Keratinocyte (primary cell): ENCODE measurements at regions not wholly inside any gene's neighbourhood (a gene's known extent, or its start where the extent isn't known, plus 50 kb on each side); places are given as distances from the start of the nearest gene placed in this dataset.

Source experiments
- DNase-seq: peaks from one replicate; pipeline ENCODE4 v3.0.0-alpha.2; 2011; ENCODE audit warnings: low read depth, missing footprints, low spot score
- FAIRE-seq: peaks from 2 replicates; lab custom pipeline; 2011; peaks lifted over from hg19 to GRCh38; lab: Jason Lieb, UNC
- H2AFZ ChIP-seq: 2 replicates; pipeline ENCODE4 v1.6.0; 2012; ENCODE audit warnings: low read length, control low read depth, inconsistent platforms; ENCODE audit not compliant: control insufficient read depth
- H3K27ac ChIP-seq: 2 replicates; pipeline ENCODE4 v1.5.1; 2011; ENCODE audit warnings: low read length; ENCODE audit not compliant: control insufficient read depth, insufficient read depth
- H3K27me3 ChIP-seq: 3 replicates; pipeline ENCODE4 v1.6.0; 2011; ENCODE audit warnings: low read length; ENCODE audit not compliant: control insufficient read depth, insufficient read depth; ENCODE audit errors: extremely low read depth
- H3K36me3 ChIP-seq, 2 experiments: 2 replicates in 1 of 2; 3 replicates in 1 of 2; pipeline ENCODE4 v1.5.1; 2011; ENCODE audit warnings: low read length in 2 of 2, mild to moderate bottlenecking in 1 of 2; ENCODE audit not compliant: control insufficient read depth in 2 of 2, insufficient read depth in 2 of 2; ENCODE audit errors: extremely low read depth in 1 of 2
- H3K4me1 ChIP-seq: 3 replicates; pipeline ENCODE4 v1.5.1; 2011; ENCODE audit warnings: low read length; ENCODE audit not compliant: control insufficient read depth, insufficient read depth; ENCODE audit errors: extremely low read depth
- H3K4me2 ChIP-seq: 3 replicates; pipeline ENCODE4 v1.6.0; 2011; ENCODE audit warnings: low read depth, low read length; ENCODE audit not compliant: control insufficient read depth, insufficient read depth; ENCODE audit errors: extremely low read depth
- H3K4me3 ChIP-seq, 3 experiments: fragments of 200-600 bp in 1 of 3; sonication (generic) in 1 of 3; 2 replicates in 2 of 3; 3 replicates in 1 of 3; pipeline ENCODE4 v1.5.1; 2011 to 2016; ENCODE audit warnings: low read length in 3 of 3, mild to moderate bottlenecking in 3 of 3, control low read depth in 2 of 3, inconsistent platforms in 1 of 3, low read depth in 1 of 3, mixed read lengths in 1 of 3, mixed run types in 1 of 3, moderate library complexity in 1 of 3; ENCODE audit not compliant: control insufficient read depth in 2 of 3, insufficient read depth in 2 of 3; ENCODE audit errors: extremely low read depth in 1 of 3
- H3K79me2 ChIP-seq: 2 replicates; pipeline ENCODE4 v1.6.0; 2012; ENCODE audit warnings: low read length; ENCODE audit not compliant: control insufficient read depth, insufficient read depth
- H3K9ac ChIP-seq: 3 replicates; pipeline ENCODE4 v1.6.0; 2011; ENCODE audit warnings: low read length; ENCODE audit not compliant: control insufficient read depth, insufficient read depth; ENCODE audit errors: extremely low read depth
- H3K9me1 ChIP-seq: 3 replicates; pipeline ENCODE4 v1.6.0; 2011; ENCODE audit warnings: low read length; ENCODE audit not compliant: control insufficient read depth, insufficient read depth; ENCODE audit errors: extremely low read depth
- H3K9me3 ChIP-seq: 2 replicates; pipeline ENCODE4 v1.5.1; 2012; ENCODE audit warnings: low read depth, low read length; ENCODE audit not compliant: control insufficient read depth
- H4K20me1 ChIP-seq: 3 replicates; pipeline ENCODE4 v1.6.0; 2011; ENCODE audit warnings: low read length; ENCODE audit not compliant: control insufficient read depth, insufficient read depth; ENCODE audit errors: extremely low read depth
- EZH2 ChIP-seq: IDR thresholded peaks from one replicate; pipeline ENCODE4 v1.6.1; 2012; ENCODE audit warnings: inconsistent platforms, mild to moderate bottlenecking, low read length, moderate library complexity
- dilution Hi-C: fragments of 300-500 bp; cut with MboI; formaldehyde crosslinking; loops from one replicate; pipeline ENCODE4 v1.7.0; 2020; ENCODE audit warnings: low sequenced_read_pairs; ENCODE audit not compliant: extremely low pct_ligation_motif_present
- TF ChIP-seq, protein P1 (sequence below), 3 experiments: IDR thresholded peaks in 1 of 3; conservative IDR thresholded peaks in 1 of 3; optimal IDR thresholded peaks in 1 of 3; 2 replicates in 2 of 3; 3 replicates in 1 of 3; pipeline versions ENCODE3 to v1.5.1; 2011; ENCODE audit warnings: low read length in 3 of 3, mild to moderate bottlenecking in 3 of 3, moderate library complexity in 2 of 3, control low read depth in 1 of 3, inconsistent platforms in 1 of 3; ENCODE audit not compliant: insufficient read depth in 2 of 3; ENCODE audit errors: extremely low read depth in 1 of 3

DNA sequence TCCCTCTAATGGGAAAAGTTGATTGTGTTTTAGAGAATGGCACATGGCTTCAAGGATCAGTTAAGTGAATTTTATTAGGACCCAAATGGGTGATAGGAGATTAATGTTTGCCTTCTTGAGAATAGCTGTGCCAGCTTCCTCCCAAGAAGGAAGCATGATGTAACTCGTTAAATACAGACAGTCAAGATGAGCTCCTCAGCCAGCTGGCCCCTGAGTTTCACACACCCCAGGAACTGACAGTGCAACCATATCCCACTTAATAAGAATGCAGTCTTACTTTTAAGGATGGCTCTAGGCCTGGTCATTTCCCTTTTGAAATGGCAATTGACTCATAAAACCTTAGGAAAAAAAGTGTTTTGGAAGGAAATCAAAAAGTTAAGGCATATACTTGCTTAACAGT lies 472.8 kb upstream of the KCNMB2 start:
- Histone ChIP-seq H3K79me2 (no peaks in the 10 kb centered on the region), H3K4me3 (no peak overlapping the region), H3K4me2 (no peak overlapping the region), H3K27me3 (no peaks in the 10 kb centered on the region), H3K9ac (no peak overlapping the region), H3K36me3 (no peaks in the 10 kb centered on the region), H3K9me1 (no peaks in the 10 kb centered on the region), H3K4me1 (no peaks in the 10 kb centered on the region), H3K27ac (no peak overlapping the region), H4K20me1 (no peaks in the 10 kb centered on the region), H2AFZ (no peak overlapping the region), H3K9me3 (no peaks in the 10 kb centered on the region)
- dilution Hi-C loops: no loop called here
- TF ChIP-seq EZH2: no peak
- TF ChIP-seq, protein P1, sequence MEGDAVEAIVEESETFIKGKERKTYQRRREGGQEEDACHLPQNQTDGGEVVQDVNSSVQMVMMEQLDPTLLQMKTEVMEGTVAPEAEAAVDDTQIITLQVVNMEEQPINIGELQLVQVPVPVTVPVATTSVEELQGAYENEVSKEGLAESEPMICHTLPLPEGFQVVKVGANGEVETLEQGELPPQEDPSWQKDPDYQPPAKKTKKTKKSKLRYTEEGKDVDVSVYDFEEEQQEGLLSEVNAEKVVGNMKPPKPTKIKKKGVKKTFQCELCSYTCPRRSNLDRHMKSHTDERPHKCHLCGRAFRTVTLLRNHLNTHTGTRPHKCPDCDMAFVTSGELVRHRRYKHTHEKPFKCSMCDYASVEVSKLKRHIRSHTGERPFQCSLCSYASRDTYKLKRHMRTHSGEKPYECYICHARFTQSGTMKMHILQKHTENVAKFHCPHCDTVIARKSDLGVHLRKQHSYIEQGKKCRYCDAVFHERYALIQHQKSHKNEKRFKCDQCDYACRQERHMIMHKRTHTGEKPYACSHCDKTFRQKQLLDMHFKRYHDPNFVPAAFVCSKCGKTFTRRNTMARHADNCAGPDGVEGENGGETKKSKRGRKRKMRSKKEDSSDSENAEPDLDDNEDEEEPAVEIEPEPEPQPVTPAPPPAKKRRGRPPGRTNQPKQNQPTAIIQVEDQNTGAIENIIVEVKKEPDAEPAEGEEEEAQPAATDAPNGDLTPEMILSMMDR (optimal IDR thresholded peaks at IDR 0.05 in 1 of 3, IDR thresholded peaks at IDR 0.05 in 1 of 3, conservative IDR thresholded peaks at IDR 0.05 in 1 of 3; ENCODE audit: extremely low read depth in 1 of 3, insufficient read depth in 2 of 3, low read length in 3 of 3): no peak
- FAIRE-seq (no peak), DNase-seq (no peak)

DNA sequence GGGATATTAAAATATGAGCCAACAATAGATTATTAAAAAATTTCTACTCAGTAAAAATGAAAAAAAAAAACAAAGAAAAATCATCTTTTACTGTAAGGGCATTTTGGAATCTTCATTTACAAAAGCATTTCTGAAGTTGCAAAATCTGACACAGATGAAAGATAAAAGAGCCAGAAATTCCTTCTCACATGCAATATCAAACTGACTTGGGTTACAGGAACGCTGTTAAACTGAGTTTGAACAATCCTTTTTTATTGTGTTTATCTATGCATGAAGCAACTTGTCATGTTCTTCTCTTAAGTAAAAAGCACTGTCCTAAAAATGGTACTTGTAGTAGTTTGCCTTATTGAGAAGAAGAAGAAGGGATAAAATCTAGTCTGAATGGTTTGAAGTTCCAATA lies 468.5 kb upstream of the KCNMB2 start:
- Histone ChIP-seq H4K20me1 (no peaks in the 10 kb centered on the region), H3K27me3 (no peaks in the 10 kb centered on the region), H3K36me3 (no peaks in the 10 kb centered on the region), H3K9me3 (no peaks in the 10 kb centered on the region), H3K4me2 (no peak overlapping the region), H3K4me1 (no peaks in the 10 kb centered on the region), H2AFZ (no peak overlapping the region), H3K27ac (no peak overlapping the region), H3K4me3 (no peak overlapping the region), H3K9ac (no peak overlapping the region), H3K79me2 (no peaks in the 10 kb centered on the region), H3K9me1 (no peaks in the 10 kb centered on the region)
- TF ChIP-seq, protein P1 (optimal IDR thresholded peaks at IDR 0.05 in 1 of 3, IDR thresholded peaks at IDR 0.05 in 1 of 3, conservative IDR thresholded peaks at IDR 0.05 in 1 of 3; ENCODE audit: extremely low read depth in 1 of 3, insufficient read depth in 2 of 3, low read length in 3 of 3): no peak
- no peak for TF ChIP-seq EZH2
- DNase-seq (no peak), FAIRE-seq (no peak)
- dilution Hi-C loops: no loop called here
